ENCODE measurements at regions not wholly inside any gene's neighbourhood (a gene's known extent, or its start where the extent isn't known, plus 50 kb on each side); places are given as distances from the start of the nearest gene placed in this dataset.

- no peak for TF ChIP-seq CTCF (CRISPR knock-in tag; IDR thresholded peaks at IDR 0.05)
- no peak for TF ChIP-seq GABPA (IDR thresholded peaks at IDR 0.05; ENCODE audit: low read depth, low read length)
- no peak for TF ChIP-seq GABPA (CRISPR knock-in tag; IDR thresholded peaks at IDR 0.05; ENCODE audit: low read depth)
- TF ChIP-seq ELF1 (CRISPR knock-in tag; IDR thresholded peaks at IDR 0.05): no peak
- no peak for TF ChIP-seq FOSL1 (CRISPR knock-in tag; IDR thresholded peaks at IDR 0.05; ENCODE audit: borderline replicate concordance)
- no peak for TF ChIP-seq ZNF354B (CRISPR knock-in tag; IDR thresholded peaks at IDR 0.05)
- TF ChIP-seq EP300 (IDR thresholded peaks at IDR 0.05; ENCODE audit: low read depth in 2 of 2, low read length in 2 of 2): no peak
- no peak for TF ChIP-seq EP300 (CRISPR knock-in tag; IDR thresholded peaks at IDR 0.05; ENCODE audit: borderline replicate concordance)
- no peak for TF ChIP-seq ZNF317 (CRISPR knock-in tag; IDR thresholded peaks at IDR 0.05)
- TF ChIP-seq HNRNPK (IDR thresholded peaks at IDR 0.05; ENCODE audit: low read depth, low read length, poor library complexity, severe bottlenecking): no peak
- TF ChIP-seq SRY (CRISPR knock-in tag; IDR thresholded peaks at IDR 0.05): no peak
These were observed 118.9 kb downstream of the DDX3Y start for GRCh38 chrY:13023607-13024006.
